Mammary epithelial cell (primary cell): ENCODE measurements at regions not wholly inside any gene's neighbourhood (a gene's known extent, or its start where the extent isn't known, plus 50 kb on each side); places are given as distances from the start of the nearest gene placed in this dataset.

Source experiments
- EZH2 ChIP-seq: IDR thresholded peaks from 2 replicates; pipeline ENCODE4 v1.6.1; 2012; ENCODE audit warnings: low read length, inconsistent platforms, borderline replicate concordance
- TF ChIP-seq, protein P1 (sequence below), 2 donors: IDR thresholded peaks in 1 of 2; conservative IDR thresholded peaks in 1 of 2; 2 replicates each; pipeline ENCODE4 v1.5.1; 2011 to 2012; ENCODE audit warnings: inconsistent platforms in 2 of 2, low read length in 2 of 2, mild to moderate bottlenecking in 2 of 2, control low read depth in 1 of 2, low read depth in 1 of 2; ENCODE audit not compliant: insufficient read depth in 1 of 2; ENCODE audit errors: extremely low read depth in 1 of 2

DNA sequence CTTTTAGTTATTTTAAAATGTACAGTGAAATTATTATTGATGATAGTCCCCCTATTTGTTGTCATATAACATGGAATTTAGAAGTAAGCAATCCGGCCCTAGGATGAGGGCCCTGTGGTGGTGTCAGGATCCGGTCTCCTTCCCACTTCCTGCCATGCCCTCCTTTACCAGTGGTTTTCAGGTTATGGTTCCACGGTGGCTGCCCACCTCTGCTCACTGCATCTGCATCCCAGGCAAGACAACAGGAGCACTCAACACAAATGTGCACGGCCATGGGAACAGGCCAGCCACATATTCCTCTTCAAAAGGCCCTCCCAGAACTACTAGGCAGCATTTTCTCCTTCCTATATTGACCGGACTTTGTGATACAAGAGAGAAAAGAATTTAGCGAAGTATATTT, 1007.2 kb downstream of the TBC1D22A start:
- TF ChIP-seq, protein P1, sequence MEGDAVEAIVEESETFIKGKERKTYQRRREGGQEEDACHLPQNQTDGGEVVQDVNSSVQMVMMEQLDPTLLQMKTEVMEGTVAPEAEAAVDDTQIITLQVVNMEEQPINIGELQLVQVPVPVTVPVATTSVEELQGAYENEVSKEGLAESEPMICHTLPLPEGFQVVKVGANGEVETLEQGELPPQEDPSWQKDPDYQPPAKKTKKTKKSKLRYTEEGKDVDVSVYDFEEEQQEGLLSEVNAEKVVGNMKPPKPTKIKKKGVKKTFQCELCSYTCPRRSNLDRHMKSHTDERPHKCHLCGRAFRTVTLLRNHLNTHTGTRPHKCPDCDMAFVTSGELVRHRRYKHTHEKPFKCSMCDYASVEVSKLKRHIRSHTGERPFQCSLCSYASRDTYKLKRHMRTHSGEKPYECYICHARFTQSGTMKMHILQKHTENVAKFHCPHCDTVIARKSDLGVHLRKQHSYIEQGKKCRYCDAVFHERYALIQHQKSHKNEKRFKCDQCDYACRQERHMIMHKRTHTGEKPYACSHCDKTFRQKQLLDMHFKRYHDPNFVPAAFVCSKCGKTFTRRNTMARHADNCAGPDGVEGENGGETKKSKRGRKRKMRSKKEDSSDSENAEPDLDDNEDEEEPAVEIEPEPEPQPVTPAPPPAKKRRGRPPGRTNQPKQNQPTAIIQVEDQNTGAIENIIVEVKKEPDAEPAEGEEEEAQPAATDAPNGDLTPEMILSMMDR (conservative IDR thresholded peaks at IDR 0.05 in 1 of 2, IDR thresholded peaks at IDR 0.05 in 1 of 2; ENCODE audit: extremely low read depth in 1 of 2, insufficient read depth in 1 of 2, low read depth in 1 of 2, low read length in 2 of 2): no peak
- no peak for TF ChIP-seq EZH2
